Bronchial epithelial cell (primary cell): ENCODE measurements at regions not wholly inside any gene's neighbourhood (a gene's known extent, or its start where the extent isn't known, plus 50 kb on each side); places are given as distances from the start of the nearest gene placed in this dataset.
"Not testable (repeated sequence)": the region's sequence is repeated elsewhere in the genome, so short reads cannot be mapped to it uniquely, and the experiment has no call there.

Experiments used
- DNase-seq: peaks from one replicate; pipeline ENCODE4 v3.0.0-alpha.2; 2010; ENCODE audit warnings: low read depth
- FAIRE-seq: peaks from 2 replicates; lab custom pipeline; 2011; peaks lifted over from hg19 to GRCh38; lab: Jason Lieb, UNC
- H3K27me3 ChIP-seq: 2 replicates; pipeline ENCODE4 v1.5.1; 2011; ENCODE audit warnings: low read length; ENCODE audit not compliant: control insufficient read depth, insufficient read depth
- H3K36me3 ChIP-seq: 2 replicates; pipeline ENCODE4 v1.5.1; 2011; ENCODE audit warnings: low read length; ENCODE audit not compliant: control insufficient read depth, insufficient read depth
- H3K4me3 ChIP-seq: 2 replicates; pipeline ENCODE4 v1.5.1; 2011; ENCODE audit warnings: mild to moderate bottlenecking, low read depth, low read length, control low read depth
- TF ChIP-seq, protein P1 (sequence below): IDR thresholded peaks from 2 replicates; pipeline ENCODE4 v1.5.1; 2011; ENCODE audit warnings: mild to moderate bottlenecking, moderate library complexity, low read length, control low read depth, inconsistent platforms; ENCODE audit not compliant: insufficient read depth, severe bottlenecking

DNA sequence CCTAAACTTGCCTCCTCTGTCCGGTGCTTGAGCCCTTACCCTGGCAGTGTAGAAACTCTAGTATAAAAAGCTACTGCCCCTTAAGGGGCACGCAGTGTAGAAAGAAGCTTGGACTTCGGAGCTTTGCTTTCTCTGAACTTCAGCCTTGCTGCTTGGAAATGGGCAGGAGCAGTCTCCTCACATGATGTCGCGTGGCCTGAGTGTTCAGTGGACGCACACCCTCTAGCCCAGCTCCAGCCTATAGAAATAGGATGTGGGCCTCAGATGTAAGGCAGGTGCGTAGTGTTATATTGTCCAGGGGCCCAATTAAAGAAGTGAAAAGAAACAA, 98.2 kb upstream of the PCBD1 start:
- TF ChIP-seq, protein P1, sequence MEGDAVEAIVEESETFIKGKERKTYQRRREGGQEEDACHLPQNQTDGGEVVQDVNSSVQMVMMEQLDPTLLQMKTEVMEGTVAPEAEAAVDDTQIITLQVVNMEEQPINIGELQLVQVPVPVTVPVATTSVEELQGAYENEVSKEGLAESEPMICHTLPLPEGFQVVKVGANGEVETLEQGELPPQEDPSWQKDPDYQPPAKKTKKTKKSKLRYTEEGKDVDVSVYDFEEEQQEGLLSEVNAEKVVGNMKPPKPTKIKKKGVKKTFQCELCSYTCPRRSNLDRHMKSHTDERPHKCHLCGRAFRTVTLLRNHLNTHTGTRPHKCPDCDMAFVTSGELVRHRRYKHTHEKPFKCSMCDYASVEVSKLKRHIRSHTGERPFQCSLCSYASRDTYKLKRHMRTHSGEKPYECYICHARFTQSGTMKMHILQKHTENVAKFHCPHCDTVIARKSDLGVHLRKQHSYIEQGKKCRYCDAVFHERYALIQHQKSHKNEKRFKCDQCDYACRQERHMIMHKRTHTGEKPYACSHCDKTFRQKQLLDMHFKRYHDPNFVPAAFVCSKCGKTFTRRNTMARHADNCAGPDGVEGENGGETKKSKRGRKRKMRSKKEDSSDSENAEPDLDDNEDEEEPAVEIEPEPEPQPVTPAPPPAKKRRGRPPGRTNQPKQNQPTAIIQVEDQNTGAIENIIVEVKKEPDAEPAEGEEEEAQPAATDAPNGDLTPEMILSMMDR = no peak
- FAIRE-seq (no peak), DNase-seq (no peak)
- no peaks in the 10 kb centered on the region for H3K36me3 ChIP-seq
- H3K27me3 ChIP-seq = no peaks in the 10 kb centered on the region
- no peak overlapping the region for H3K4me3 ChIP-seq

DNA sequence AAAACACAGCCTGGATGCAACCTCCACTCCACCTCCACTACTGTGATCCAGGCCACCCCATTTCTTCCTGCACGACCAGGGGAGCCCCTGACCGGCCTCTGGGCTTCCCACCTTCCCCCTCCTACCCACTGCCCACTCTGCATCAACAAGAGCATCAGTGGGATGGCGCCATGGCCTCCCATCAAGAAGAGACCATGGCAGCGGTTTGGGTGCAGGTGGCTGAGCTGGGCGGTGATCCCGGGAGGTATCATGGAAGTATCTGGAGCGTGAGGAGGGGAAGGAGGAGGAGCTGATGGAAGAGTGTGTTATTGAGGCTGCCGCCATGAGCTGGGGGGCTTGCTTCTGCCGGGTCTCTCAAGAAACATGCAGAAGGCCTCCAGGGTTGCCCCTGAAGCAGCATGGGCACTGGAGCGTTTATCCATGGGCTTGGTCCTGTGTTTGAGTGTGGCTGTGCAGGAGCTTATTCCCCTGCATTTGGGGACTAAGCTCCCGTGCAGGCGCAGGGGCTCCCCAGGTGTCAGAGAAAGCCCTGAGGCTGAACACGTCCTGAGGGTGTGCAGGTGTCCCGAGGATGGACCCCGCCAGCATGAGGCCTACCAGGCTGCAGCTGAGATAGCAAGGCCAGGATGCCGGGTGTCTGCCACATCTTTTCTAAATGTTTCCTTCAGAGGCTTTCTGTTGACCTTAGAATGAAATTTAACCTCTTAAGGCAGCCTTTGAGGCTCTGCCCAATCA, 99.2 kb upstream of the PCBD1 start:
- H3K36me3 ChIP-seq = no peaks in the 10 kb centered on the region
- no peaks in the 10 kb centered on the region for H3K27me3 ChIP-seq
- no peak overlapping the region for H3K4me3 ChIP-seq
- TF ChIP-seq, protein P1 = no peak
- no peak for FAIRE-seq
- DNase-seq = no peak

DNA sequence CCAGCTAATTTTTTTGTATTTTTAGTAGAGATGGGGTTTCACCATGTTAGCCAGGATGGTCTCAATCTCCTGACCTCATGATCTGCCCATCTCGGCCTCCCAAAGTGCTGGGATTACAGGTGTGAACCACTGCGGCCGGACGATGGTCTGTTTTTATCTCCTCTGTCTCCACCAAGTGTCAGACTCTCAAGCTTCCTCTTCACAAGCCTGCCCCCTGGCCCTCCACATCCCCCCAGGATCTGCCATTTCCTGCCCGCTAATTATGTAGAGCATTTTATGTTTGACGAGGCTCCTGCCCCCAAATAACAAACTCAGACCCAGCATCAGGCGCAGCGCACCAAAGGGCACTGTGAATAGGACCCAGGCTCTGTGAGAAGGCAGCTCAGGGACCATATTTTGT, 101.8 kb upstream of the PCBD1 start:
- not testable (repeated sequence) for DNase-seq, H3K36me3 ChIP-seq, FAIRE-seq, H3K27me3 ChIP-seq, H3K4me3 ChIP-seq

DNA sequence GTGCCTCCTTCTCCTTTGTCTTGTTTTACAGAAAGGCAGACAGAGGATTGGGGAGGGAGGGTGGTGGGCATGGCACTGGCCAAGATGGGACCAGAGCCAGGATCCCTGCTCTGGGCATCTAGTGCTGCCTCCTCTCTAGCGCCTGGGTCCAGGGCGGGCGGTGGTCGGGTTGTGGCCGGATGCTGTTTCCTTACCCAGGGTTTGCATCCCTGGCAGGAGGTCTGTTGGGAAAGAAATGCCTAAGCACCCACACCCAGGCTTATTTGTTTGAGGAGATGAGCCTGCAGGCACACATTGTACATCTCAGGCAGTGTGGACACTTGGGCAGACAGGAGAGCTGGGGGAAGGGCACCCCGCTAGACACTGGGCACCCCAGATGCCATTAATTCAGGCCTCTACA, 102.3 kb upstream of the PCBD1 start:
- Histone ChIP-seq H3K27me3 (peaks cover under 1% of the 10 kb centered on the region), H3K36me3 (no peaks in the 10 kb centered on the region), H3K4me3 (no peak overlapping the region)
- no peak for DNase-seq
- TF ChIP-seq, protein P1 = no peak
- FAIRE-seq = no peak

DNA sequence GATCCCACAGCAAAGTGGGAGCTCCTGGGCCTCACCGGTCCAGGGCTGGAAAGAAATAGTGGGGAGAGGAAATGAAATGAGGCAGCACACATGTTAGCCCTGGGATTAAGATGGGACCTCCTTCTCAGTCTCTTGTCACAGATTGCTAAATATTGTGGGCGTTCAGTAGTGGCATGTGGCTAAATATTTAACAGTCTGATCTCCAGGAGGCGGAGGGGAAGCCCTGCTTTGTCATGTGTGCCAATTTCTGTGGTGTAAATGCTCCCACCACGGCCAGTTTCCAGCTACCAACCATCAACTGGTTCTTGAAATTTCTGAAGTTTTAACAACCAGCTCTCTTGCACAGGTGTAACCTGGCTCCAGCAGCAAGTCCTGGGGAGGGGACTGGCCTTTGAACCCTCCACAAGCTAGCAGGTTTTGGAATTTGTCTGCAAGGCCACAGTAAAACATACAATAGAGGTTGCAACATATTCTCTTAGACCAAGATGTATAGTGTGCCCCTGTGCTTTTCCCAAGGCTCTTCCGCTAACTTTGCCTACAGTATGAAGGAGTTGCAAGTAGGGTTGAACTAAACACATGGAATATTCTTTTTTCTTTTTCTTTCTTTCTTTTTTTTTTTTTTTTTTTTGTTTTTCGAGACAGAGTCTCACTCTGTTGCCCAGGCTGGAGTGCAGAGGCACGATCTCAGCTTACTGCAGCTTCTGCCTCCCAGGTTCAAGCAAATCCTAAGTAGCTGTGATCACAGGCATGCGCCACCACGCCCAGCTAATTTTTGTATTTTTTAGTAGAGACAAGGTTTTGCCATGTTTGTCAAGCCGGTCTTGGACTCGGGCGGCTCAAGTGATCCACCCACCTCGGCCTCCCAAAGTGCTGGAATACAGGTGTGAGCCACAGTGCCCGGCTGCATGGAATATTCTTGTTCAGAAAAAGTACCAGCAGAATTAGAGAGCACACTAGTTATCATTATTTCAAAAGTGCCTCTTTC, 103.1 kb upstream of the PCBD1 start:
- Histone ChIP-seq H3K4me3 (no peak overlapping the region), H3K36me3 (no peaks in the 10 kb centered on the region), H3K27me3 (peaks cover 2% of the 10 kb centered on the region)
- no peak for DNase-seq
- TF ChIP-seq, protein P1 = no peak
- FAIRE-seq = no peak

DNA sequence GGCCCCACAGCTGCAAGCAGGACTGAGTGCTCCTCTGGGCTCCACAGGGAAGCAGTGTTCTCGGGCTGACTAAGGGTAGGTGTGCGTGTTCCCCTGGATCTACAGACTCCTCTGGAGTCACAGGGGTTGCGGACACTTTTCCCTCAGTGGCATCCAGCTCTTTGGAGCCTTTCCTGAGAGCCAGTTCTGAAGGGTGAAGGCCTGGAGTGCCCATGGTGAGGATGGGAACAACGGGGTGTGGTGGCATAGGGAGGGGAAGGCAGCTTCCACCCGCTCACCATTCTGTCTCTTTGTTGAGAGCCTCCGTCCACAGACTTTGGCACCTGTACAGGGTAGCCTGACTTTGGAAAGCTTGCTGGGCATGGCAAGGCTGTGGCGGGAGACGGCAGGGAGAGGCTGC, 104.1 kb upstream of the PCBD1 start:
- H3K36me3 ChIP-seq = no peaks in the 10 kb centered on the region
- no peak overlapping the region for H3K4me3 ChIP-seq
- TF ChIP-seq, protein P1 = no peak
- no peak for FAIRE-seq
- DNase-seq = no peak
- peaks cover 5% of the 10 kb centered on the region for H3K27me3 ChIP-seq
